Fibroblast of lung (primary cell): ENCODE measurements at regions not wholly inside any gene's neighbourhood (a gene's known extent, or its start where the extent isn't known, plus 50 kb on each side); places are given as distances from the start of the nearest gene placed in this dataset.

Experiments used
- DNase-seq, 2 donors: peaks; one replicate each; pipeline versions ENCODE4 v3.0.0 to v3.0.0-alpha.2; 2010; ENCODE audit warnings: low read depth in 2 of 2
- H2AFZ ChIP-seq: 2 replicates; pipeline ENCODE4 v1.5.1; 2012; ENCODE audit warnings: low read length, control low read depth, inconsistent platforms
- H3K27ac ChIP-seq: 2 replicates; pipeline ENCODE4 v1.5.1; 2011; ENCODE audit warnings: low read length, control low read depth; ENCODE audit not compliant: insufficient read depth
- H3K27me3 ChIP-seq: 2 replicates; pipeline ENCODE4 v1.5.1; 2011; ENCODE audit warnings: mild to moderate bottlenecking, low read length; ENCODE audit not compliant: control insufficient read depth, insufficient read depth
- H3K36me3 ChIP-seq: 2 replicates; pipeline ENCODE4 v1.5.1; 2011; ENCODE audit warnings: low read length; ENCODE audit not compliant: control insufficient read depth, insufficient read depth
- H3K4me1 ChIP-seq: 2 replicates; pipeline ENCODE4 v1.5.1; 2011; ENCODE audit warnings: low read length; ENCODE audit not compliant: control insufficient read depth, insufficient read depth; ENCODE audit errors: extremely low read depth
- H3K4me2 ChIP-seq: 2 replicates; pipeline ENCODE4 v1.5.1; 2011; ENCODE audit warnings: low read length, control low read depth; ENCODE audit not compliant: insufficient read depth; ENCODE audit errors: extremely low read depth
- H3K4me3 ChIP-seq, 4 experiments: fragments of 200-600 bp in 1 of 4; sonication (generic) in 1 of 4; replicated peaks in 1 of 4; 2 replicates each; pipeline ENCODE4 v1.5.1; 2011 to 2016; ENCODE audit warnings: low read length in 4 of 4, low read depth in 3 of 4, mild to moderate bottlenecking in 3 of 4, control low read depth in 2 of 4, inconsistent platforms in 1 of 4, mixed read lengths in 1 of 4; ENCODE audit not compliant: insufficient read depth in 1 of 4; ENCODE audit errors: control extremely low read depth in 1 of 4
- H3K79me2 ChIP-seq: 2 replicates; pipeline ENCODE4 v1.5.1; 2012; ENCODE audit warnings: mild to moderate bottlenecking, low read length, inconsistent platforms; ENCODE audit not compliant: control insufficient read depth, insufficient read depth
- H3K9ac ChIP-seq: 2 replicates; pipeline ENCODE4 v1.5.1; 2011; ENCODE audit warnings: mild to moderate bottlenecking, low read length, control low read depth; ENCODE audit not compliant: insufficient read depth
- H3K9me3 ChIP-seq: 2 replicates; pipeline ENCODE4 v1.5.1; 2012; ENCODE audit warnings: low read depth, low read length; ENCODE audit not compliant: control insufficient read depth, insufficient read depth
- H4K20me1 ChIP-seq: 2 replicates; pipeline ENCODE4 v1.5.1; 2011; ENCODE audit warnings: low read length; ENCODE audit not compliant: control insufficient read depth, insufficient read depth; ENCODE audit errors: extremely low read depth
- EZH2 ChIP-seq: IDR thresholded peaks from 2 replicates; pipeline ENCODE4 v1.5.1; 2012; ENCODE audit warnings: low read length, control low read depth, mild to moderate bottlenecking; ENCODE audit errors: missing control alignments
- TF ChIP-seq, protein P1 (sequence below), 2 donors: IDR thresholded peaks in 1 of 2; conservative IDR thresholded peaks in 1 of 2; 1 replicate in 1 of 2; 2 replicates in 1 of 2; pipeline ENCODE4 v1.5.1; 2011 to 2012; ENCODE audit warnings: low read length in 2 of 2, control low read depth in 1 of 2, inconsistent platforms in 1 of 2, low read depth in 1 of 2, mild to moderate bottlenecking in 1 of 2

DNA sequence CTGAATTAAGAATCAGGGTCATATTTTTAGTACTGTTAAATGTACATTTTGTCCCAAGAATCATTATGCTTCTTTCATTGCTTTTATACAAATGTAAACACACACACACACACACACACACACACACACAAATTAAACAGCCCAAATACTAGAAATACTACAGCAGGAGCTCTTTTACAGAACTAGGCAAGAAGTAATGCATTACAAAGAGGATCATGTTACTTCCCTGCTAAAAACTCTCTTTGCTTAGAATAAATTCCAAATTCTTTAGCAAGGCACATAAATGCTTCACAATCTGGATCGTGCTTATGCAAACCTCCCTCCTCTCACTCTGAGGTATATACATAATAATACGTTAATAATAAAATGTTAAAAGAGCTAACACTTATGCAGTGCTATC, 720.4 kb upstream of the ADGRL4 start:
- Histone ChIP-seq H3K9me3 (no peaks in the 10 kb centered on the region), H3K4me2 (no peak overlapping the region), H3K4me3 (no peak overlapping the region), H3K9ac (no peak overlapping the region), H3K4me1 (no peaks in the 10 kb centered on the region), H3K27me3 (no peaks in the 10 kb centered on the region), H3K36me3 (no peaks in the 10 kb centered on the region), H3K79me2 (no peaks in the 10 kb centered on the region), H2AFZ (no peak overlapping the region), H4K20me1 (no peaks in the 10 kb centered on the region), H3K27ac (no peak overlapping the region)
- DNase-seq: peak in 1 of 2 donors; percentile 74
- no peak for TF ChIP-seq EZH2
- TF ChIP-seq, protein P1, sequence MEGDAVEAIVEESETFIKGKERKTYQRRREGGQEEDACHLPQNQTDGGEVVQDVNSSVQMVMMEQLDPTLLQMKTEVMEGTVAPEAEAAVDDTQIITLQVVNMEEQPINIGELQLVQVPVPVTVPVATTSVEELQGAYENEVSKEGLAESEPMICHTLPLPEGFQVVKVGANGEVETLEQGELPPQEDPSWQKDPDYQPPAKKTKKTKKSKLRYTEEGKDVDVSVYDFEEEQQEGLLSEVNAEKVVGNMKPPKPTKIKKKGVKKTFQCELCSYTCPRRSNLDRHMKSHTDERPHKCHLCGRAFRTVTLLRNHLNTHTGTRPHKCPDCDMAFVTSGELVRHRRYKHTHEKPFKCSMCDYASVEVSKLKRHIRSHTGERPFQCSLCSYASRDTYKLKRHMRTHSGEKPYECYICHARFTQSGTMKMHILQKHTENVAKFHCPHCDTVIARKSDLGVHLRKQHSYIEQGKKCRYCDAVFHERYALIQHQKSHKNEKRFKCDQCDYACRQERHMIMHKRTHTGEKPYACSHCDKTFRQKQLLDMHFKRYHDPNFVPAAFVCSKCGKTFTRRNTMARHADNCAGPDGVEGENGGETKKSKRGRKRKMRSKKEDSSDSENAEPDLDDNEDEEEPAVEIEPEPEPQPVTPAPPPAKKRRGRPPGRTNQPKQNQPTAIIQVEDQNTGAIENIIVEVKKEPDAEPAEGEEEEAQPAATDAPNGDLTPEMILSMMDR (conservative IDR thresholded peaks at IDR 0.05 in 1 of 2, IDR thresholded peaks at IDR 0.05 in 1 of 2; ENCODE audit: low read depth in 1 of 2, low read length in 2 of 2): no peak

DNA sequence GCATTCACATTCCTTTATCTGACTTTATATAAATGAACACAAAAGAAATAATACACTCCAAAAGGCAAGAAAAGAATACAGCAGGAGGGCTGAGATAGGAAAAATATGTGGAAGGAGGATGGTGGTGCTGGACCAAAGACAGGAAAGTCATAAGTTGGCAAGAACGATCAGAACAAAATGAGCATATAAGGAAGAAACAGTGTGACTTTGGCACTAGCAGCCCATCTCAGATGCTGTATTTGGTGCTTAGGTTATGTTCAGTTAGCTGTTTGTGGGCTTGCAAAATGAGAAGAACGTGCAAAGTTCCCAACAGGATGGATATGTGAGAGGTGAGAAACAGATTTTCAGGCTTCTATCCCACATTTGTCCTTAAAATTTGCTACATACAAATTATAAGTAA, 719.8 kb upstream of the ADGRL4 start:
- peak overlapping the region; percentile 46 for H2AFZ ChIP-seq
- peak; percentile 48 to 52 for DNase-seq
- TF ChIP-seq EZH2: no peak

DNA sequence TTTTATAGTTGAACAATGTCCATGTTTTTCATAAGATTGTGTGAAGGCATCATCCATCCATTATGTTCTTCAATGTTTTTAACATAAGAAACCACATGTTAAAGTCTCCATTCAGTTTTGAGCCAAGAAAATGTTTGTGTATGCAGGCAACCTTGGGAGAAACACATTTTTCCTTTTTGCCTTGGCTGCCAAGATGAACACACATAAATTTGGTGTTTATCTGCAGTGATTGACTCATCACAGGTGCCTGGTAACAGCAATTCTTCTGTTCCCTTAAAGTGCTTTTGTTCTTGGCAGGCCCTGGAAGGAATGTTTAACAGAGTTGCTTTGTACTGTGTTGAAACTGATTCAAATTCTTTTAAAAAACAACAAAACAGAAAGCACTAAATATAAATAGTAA, 709.9 kb upstream of the ADGRL4 start:
- Histone ChIP-seq H3K4me2 (no peak overlapping the region), H3K79me2 (no peaks in the 10 kb centered on the region), H3K27ac (no peak overlapping the region), H3K36me3 (no peaks in the 10 kb centered on the region), H2AFZ (no peak overlapping the region), H3K9ac (no peak overlapping the region), H3K9me3 (no peaks in the 10 kb centered on the region), H3K27me3 (no peaks in the 10 kb centered on the region), H4K20me1 (no peaks in the 10 kb centered on the region), H3K4me3 (no peak overlapping the region), H3K4me1 (no peaks in the 10 kb centered on the region)
- DNase-seq: peak; percentile 26 to 92
- TF ChIP-seq, protein P1 (conservative IDR thresholded peaks at IDR 0.05 in 1 of 2, IDR thresholded peaks at IDR 0.05 in 1 of 2; ENCODE audit: low read depth in 1 of 2, low read length in 2 of 2): no peak
- TF ChIP-seq EZH2: no peak

More for the DNA sequence above, 719.8 kb upstream of the ADGRL4 start:
- Histone ChIP-seq H3K4me1 (no peaks in the 10 kb centered on the region), H3K27ac (no peak overlapping the region), H3K79me2 (no peaks in the 10 kb centered on the region), H4K20me1 (no peaks in the 10 kb centered on the region), H3K4me2 (no peak overlapping the region), H3K27me3 (no peaks in the 10 kb centered on the region), H3K36me3 (no peaks in the 10 kb centered on the region), H3K9ac (no peak overlapping the region), H3K9me3 (no peaks in the 10 kb centered on the region), H3K4me3 (no peak overlapping the region)
